ENCODE measurements at regions not wholly inside any gene's neighbourhood (a gene's known extent, or its start where the extent isn't known, plus 50 kb on each side); places are given as distances from the start of the nearest gene placed in this dataset.

GRCh38 chr3:88758676-88759075, 348.7 kb upstream of the EPHA3 start:
- no peak overlapping the region for H3K4me3 ChIP-seq (ENCODE audit: low read depth, low read length)
- no peak for TF ChIP-seq CTCF (IDR thresholded peaks at IDR 0.05; ENCODE audit: low read depth, low read length)
- no peak for TF ChIP-seq POLR2A (IDR thresholded peaks at IDR 0.05; ENCODE audit: extremely low read depth, insufficient read length)
- no peak for DNase-seq (ENCODE audit: low read depth)

GRCh38 chr3:88767746-88768145, 339.7 kb upstream of the EPHA3 start:
- TF ChIP-seq MYC (IDR thresholded peaks at IDR 0.05; ENCODE audit: low read depth, low read length) (no peak), CTCF (IDR thresholded peaks at IDR 0.05; ENCODE audit: low read depth, low read length) (no peak), POLR2A (IDR thresholded peaks at IDR 0.05; ENCODE audit: extremely low read depth, insufficient read length) (no peak)
- TF ChIP-seq, protein P1, sequence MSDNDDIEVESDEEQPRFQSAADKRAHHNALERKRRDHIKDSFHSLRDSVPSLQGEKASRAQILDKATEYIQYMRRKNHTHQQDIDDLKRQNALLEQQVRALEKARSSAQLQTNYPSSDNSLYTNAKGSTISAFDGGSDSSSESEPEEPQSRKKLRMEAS (IDR thresholded peaks at IDR 0.05; ENCODE audit: low read depth, low read length): no peak
- H3K4me3 ChIP-seq (ENCODE audit: low read depth, low read length): no peak overlapping the region
- DNase-seq (ENCODE audit: low read depth): no peak

DNA sequence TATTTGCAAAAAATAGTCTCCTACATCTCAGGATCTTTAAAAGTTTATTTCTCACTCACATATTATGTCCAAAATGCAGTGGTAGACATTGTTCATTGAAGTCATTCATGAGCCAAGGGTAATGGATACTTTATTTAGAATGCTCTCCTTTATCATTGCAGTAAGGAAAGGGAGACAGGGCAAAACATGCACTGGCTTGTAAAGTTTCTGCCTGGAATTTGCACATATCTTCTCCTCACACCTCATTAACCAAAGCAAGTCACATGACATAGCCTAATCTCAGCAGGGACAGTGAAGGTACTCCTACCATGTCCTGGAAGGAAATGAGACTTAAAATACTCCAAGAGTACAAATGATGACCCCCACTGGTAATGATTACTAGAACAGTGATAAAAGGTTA, 333.7 kb upstream of the EPHA3 start:
- H3K4me3 ChIP-seq (ENCODE audit: low read depth, low read length): no peak overlapping the region
- no peak for DNase-seq (ENCODE audit: low read depth)

GRCh38 chr3:88775026-88775690, 332.3 kb upstream of the EPHA3 start:
- TF ChIP-seq POLR2A (IDR thresholded peaks at IDR 0.05; ENCODE audit: extremely low read depth, insufficient read length): no peak
- no peak for TF ChIP-seq MYC (IDR thresholded peaks at IDR 0.05; ENCODE audit: low read depth, low read length)
- no peak for TF ChIP-seq CTCF (IDR thresholded peaks at IDR 0.05; ENCODE audit: low read depth, low read length)
- TF ChIP-seq, protein P1 (IDR thresholded peaks at IDR 0.05; ENCODE audit: low read depth, low read length): no peak
- no peak for DNase-seq (ENCODE audit: low read depth)
- H3K4me3 ChIP-seq (ENCODE audit: low read depth, low read length): no peak overlapping the region

More for the DNA sequence above, 333.7 kb upstream of the EPHA3 start:
- TF ChIP-seq CTCF (IDR thresholded peaks at IDR 0.05; ENCODE audit: low read depth, low read length): no peak
- TF ChIP-seq, protein P1 (IDR thresholded peaks at IDR 0.05; ENCODE audit: low read depth, low read length): no peak
- no peak for TF ChIP-seq MYC (IDR thresholded peaks at IDR 0.05; ENCODE audit: low read depth, low read length)
- TF ChIP-seq POLR2A (IDR thresholded peaks at IDR 0.05; ENCODE audit: extremely low read depth, insufficient read length): no peak

- no peak overlapping the region for H3K4me3 ChIP-seq (ENCODE audit: low read depth, low read length)
- no peak for DNase-seq (ENCODE audit: low read depth)
- TF ChIP-seq CTCF (IDR thresholded peaks at IDR 0.05; ENCODE audit: low read depth, low read length) (no peak), MYC (IDR thresholded peaks at IDR 0.05; ENCODE audit: low read depth, low read length) (no peak), POLR2A (IDR thresholded peaks at IDR 0.05; ENCODE audit: extremely low read depth, insufficient read length) (no peak)
- TF ChIP-seq, protein P1 (IDR thresholded peaks at IDR 0.05; ENCODE audit: low read depth, low read length): no peak
Observed at GRCh38 chr3:88779482-88779881, 327.9 kb upstream of the EPHA3 start.

DNA sequence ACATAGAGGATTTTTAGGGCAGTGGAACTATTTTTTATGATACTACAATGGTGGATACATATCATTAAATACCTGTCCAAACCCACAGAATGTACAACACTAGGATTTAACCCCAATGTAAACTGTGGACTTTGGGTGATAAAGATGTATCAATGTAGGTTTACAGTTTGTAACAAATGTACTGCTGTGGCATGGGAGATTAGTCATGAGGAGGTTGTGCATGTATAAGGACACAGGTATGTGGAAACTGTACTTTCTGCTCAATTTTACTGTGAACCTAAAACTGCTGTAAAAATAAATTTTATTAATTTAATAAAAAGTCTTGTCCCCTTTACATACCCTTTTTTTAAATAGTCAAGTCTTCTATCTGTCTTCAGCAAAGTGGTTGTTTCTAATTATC, 322.5 kb upstream of the EPHA3 start:
- DNase-seq (ENCODE audit: low read depth): no peak
- TF ChIP-seq CTCF (IDR thresholded peaks at IDR 0.05; ENCODE audit: low read depth, low read length): no peak
- TF ChIP-seq, protein P1 (IDR thresholded peaks at IDR 0.05; ENCODE audit: low read depth, low read length): no peak
- no peak for TF ChIP-seq POLR2A (IDR thresholded peaks at IDR 0.05; ENCODE audit: extremely low read depth, insufficient read length)
- H3K4me3 ChIP-seq (ENCODE audit: low read depth, low read length): no peak overlapping the region

Measured in NB4 (cell line).